GM19452 (cell line): ENCODE measurements at regions not wholly inside any gene's neighbourhood (a gene's known extent, or its start where the extent isn't known, plus 50 kb on each side); places are given as distances from the start of the nearest gene placed in this dataset.
"Not testable (repeated sequence)": the region's sequence is repeated elsewhere in the genome, so short reads cannot be mapped to it uniquely, and the experiment has no call there.

Experiments
- ATAC-seq: cut with Tn5 transposase; IDR thresholded peaks from one replicate; pipeline ENCODE4 v1.9.1; 2021; ENCODE audit not compliant: unreplicated experiment

- no peak for ATAC-seq
Measured at GRCh38 chr13:50404769-50405168, 389.5 kb downstream of the KCNRG start.

- ATAC-seq, result no peak
Measured at GRCh38 chr13:50406831-50407230, 391.6 kb downstream of the KCNRG start.

DNA sequence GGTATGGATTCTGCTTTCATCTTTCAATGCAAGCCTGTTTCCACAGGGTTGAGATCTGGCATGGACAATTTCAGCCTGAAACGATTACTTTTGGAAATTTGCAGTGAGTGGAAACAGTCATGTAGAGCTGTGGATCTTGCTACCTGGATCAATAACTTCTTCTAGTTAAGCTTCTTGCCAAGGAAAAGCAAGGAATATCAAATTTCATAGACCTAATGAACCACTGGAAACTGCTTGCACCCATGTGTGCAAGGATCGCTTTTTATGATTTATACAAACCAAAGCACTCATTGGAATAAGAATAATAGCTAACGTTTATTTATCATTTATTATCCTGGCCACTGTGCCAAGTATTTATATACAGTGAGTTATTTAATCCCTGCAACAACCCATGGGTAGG lies 392.8 kb downstream of the KCNRG start:
- ATAC-seq, result no peak

GRCh38 chr13:50409220-50409619 lies 394.0 kb downstream of the KCNRG start:
- no peak for ATAC-seq

GRCh38 chr13:50410921-50411746 lies 395.9 kb downstream of the KCNRG start:
- ATAC-seq, result no peak

GRCh38 chr13:50412046-50412617 lies 396.9 kb downstream of the KCNRG start:
- no peak for ATAC-seq

DNA sequence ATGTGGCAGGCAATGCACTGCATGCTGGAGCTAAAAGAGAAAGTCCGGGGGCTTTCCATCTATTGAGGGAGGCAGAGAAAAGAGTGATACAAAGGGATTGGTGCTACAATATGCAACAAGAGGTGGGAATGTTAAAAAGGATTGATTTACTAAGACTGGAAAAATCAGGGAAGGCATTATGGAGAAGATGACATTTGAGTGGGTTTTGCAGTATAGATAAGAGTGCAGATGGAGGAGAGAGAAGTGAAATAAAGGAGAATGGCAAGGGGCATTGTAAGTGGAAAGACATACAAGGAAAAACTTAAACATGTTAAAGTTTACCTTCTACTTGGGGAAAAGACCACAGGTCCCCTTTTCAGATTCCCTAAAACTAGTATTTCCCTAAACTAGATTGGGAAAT lies 399.4 kb downstream of the KCNRG start:
- ATAC-seq, result no peak

GRCh38 chr13:50415428-50415827 lies 400.2 kb downstream of the KCNRG start:
- no peak for ATAC-seq

DNA sequence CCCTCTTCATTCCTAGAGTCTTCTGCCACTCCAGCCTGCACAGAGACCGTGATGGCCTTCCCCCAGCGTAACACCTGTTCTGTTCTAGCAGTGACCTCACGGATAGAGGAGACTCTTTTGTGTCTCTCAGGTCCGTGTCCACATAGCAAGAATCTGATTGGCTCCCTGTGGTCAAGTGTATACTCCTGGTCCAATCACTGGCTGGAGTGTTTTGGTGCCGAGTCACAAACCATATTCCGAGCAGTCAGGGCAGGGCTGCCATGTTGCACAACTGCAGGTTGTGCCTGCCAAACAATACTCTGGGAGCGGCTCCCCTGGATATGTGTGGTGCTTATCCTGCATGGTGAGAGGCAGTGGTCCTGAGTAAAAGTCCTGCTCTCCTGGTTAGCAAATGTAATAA lies 402.4 kb downstream of the KCNRG start:
- no peak for ATAC-seq

DNA sequence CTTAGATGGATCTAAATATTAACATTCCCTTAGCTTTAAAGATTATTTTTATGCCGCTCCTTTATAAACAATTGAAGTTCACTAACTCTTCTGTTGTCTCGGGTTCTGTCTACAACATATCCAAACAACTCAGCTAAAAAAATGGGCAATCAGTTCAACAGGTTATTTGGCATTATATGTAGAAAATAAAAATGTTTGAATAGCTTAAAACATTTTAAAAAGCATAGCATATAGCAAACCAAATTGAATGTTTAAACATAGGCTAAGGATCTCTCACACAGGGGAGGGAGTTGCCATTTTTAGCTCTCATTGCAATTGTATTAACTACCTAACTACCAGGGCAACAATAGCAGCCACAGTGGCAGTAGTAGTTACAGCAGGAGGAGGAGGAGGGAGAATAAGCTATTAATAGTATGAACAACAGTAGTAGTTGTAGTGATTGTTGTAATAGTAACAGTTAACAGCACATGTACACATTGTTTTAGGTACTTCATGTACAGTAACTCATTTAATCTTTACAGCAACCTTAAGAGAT lies 404.2 kb downstream of the KCNRG start:
- ATAC-seq, result no peak

- no peak for ATAC-seq
Measured at GRCh38 chr13:50419896-50420295, 404.7 kb downstream of the KCNRG start.

- ATAC-seq, result no peak
Measured at GRCh38 chr13:50420718-50421472, 405.7 kb downstream of the KCNRG start.

DNA sequence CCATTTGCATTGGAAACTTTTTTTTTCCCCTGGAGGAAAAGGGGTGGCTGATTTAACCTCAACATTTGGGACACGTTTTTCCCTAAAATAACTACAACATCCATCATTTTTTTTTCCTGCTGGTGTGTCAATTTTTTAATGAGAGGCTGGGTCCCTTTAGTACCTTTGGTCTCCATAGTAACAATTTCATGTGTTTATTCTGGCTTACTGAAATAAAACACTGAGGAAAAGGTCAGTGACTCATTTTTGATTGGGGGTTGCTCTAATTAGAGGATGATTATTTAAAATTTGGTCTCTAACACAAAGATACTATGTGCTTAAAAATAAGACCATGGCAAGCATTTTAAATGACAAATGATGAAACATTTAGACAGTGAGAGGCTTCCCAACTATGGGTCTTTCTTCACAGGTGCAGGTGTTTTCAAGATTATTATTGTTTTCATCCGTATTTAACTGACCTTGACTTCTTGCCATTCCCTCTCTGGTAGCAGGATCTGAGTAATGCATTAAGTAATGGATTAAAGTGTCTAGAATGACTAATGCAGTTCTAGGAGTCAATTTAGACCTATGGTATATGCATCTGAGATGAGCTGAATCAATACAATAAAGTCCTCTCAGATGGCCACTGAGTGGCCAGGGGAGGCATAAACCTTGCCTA lies 406.4 kb downstream of the KCNRG start:
- ATAC-seq, result no peak

DNA sequence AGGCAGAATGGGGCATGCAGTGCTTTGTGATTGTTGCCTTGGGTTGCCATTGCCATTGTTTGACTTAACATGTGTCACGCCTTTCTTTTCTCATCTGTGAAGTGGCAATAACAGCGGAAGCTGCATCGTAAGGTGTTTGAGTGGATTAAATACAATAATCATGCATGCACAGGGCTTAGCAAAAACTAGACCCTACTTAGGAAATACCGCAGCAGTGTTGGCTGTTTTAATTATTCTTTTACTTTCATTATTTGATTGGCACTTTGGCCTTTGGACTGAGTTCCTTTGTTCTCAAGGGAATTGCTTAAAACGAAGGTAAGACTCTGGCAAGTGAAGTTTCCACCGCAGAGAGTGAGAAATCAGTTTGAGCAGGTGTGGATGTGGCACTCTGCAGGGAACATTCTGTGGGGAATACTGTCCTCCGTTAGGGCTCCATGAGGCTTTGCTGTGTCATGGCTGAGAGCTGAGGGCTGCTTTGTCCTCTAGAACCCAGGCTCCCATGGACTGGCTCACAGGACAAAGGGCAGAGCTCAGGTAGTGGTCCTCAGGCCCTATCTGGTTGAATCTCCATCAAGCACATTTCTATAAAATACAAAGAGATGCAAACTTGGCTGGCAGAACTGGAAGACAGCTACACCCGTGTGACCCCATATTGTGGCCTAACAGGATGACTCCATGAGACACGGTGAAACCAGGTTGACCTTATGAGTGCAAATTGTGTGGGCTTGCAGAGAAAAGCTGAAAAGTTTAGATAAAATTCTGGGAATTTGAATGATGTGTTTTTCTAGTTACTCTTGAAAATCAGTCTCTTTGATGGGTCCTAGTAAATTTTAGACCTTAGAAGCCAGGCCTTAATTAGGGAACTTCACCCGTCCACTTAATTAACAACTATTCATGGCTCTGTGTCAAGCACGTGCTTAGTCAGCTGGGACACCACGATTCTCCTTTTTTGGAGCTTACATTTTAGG lies 407.2 kb downstream of the KCNRG start:
- no peak for ATAC-seq

DNA sequence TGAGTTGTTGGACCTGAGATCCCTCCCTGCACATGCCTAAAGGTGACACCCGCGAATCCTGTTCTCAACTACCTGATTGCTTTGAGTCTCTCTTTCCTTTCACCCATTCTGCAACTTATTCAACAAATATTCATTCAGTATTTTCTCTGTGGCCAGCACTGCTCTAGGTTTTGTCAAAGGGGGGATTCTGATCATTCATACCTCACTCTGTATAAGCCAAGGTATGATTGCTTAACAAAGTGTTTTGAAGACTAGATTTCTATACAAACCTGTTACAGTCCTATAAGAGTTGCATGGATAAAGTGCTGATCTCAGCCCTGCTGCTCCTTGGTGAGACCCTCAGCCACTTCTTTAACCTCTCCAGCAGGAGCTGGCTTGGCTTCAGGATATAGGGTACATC lies 409.7 kb downstream of the KCNRG start:
- no peak for ATAC-seq

DNA sequence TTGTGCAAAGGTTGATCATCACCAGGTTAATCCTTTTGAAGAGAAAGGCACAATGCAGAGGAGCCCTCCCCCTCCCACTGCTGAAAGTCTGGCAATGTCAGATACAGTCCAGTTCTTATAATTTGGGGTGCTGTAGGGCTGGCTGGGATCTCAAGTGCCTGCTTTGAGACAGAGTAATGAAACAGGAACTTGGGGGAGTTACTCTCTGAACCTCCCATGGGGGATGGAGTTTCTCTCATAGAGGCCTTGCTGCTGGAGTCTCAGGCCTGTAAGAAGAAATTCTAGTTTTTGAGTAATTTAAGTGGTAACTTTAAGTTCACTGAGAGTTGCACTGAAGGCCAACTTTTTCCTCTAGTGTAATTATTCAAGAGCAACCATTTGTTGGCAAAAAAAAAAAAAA lies 410.5 kb downstream of the KCNRG start:
- no peak for ATAC-seq

DNA sequence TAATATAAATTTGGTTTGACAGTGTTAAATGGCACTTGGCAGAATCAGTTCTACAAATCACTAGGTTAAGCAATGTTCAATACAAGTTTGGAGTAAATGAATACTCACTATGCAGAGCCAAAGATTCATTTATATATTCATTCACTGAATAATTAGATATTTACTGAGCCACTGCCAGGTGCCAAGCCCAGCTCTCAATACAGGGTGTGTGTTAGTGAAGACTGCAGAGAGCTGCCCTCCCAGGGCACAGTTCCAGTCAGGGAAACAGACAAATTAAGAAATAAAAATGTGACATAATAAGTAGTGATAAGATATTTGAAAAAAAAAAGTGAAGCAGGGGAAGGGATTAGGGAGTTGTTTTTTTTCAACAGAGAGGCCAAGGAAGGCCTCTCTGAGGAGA lies 411.7 kb downstream of the KCNRG start:
- ATAC-seq, result no peak

DNA sequence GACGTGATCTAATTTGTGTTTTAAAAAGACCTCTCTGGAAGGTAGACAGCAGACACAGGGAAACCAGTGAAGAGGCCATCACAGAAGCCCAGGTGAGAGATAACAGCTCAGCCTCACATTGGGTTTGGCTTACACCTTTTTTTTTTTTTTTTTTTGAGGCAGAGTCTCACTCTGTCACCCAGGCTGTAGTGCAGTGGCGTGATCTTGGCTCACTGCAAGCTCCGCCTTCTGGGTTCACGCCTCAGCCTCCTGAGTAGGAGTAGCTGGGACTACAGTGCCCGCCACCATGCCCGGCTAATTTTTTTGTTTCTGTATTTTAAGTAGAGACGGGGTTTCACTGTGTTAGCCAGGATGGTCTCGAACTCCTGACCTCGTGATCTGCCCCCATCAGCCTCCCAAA lies 412.3 kb downstream of the KCNRG start:
- not testable (repeated sequence) for ATAC-seq

DNA sequence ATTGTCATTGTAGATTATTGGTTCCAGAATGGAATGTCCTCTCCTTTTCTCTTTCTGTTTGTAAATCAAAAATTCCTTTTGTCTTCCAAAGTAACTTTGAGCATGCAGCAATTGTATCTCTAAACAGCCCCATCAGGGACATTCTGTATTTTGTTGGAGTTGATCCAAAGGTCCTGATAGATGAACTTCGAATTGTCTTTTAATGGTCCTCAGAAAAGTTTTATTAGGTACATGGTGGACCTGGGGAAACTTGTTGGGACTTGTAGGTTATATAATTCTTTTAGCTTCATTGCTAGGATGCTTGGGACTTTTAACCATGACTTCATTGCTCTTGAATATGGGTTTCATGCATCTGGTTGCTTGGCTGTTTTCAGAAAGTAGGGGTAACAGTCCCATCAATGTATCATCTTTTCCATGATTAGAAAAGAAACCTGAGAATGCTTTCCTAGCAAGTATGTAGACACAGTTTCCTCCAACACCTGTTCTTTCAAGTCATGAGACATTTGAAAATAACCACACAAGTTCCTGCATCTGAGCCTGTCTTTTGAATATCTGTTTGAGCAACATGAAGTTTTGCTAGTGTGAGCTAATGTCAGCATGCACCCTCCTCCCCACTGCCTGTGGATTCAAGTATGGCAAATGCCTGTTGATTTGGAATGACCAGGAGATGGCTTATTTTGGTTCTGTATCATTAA lies 413.1 kb downstream of the KCNRG start:
- ATAC-seq, result no peak

DNA sequence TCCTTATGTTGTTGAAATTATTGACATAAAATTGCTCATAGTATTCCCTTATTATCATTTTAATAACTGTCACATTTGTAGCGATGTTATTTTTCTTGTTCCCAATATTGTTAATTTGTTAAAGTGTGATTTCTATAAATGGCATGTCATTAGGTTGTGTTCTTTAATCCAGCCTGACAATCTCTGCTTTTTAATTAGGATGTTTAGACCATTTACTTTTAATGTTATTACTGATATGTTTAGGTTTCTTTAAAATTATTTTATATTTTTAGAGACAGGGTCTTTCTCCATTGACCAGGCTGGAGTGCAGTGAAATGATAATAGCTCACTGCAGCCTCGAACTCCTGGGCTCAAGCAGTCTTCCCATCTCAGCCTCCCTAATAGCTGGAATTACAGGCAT lies 408.5 kb downstream of the DLEU7 start:
- ATAC-seq, result no peak
